OCI-LY7 (cell line): ENCODE measurements at regions not wholly inside any gene's neighbourhood (a gene's known extent, or its start where the extent isn't known, plus 50 kb on each side); places are given as distances from the start of the nearest gene placed in this dataset.

Experiments
- EZH2phosphoT487 ChIP-seq: fragments of 200-600 bp; sonication (generic); IDR thresholded peaks from 2 replicates; pipeline ENCODE4 v1.6.1; 2018; ENCODE audit warnings: low read depth, borderline replicate concordance, mild to moderate bottlenecking, mixed run types, antibody characterized with exemption, low read length, moderate library complexity, mixed read lengths
- TF ChIP-seq, protein P1 (sequence below): fragments of 200-600 bp; sonication (generic); conservative IDR thresholded peaks from 2 replicates; pipeline ENCODE4 v1.5.1; 2014; ENCODE audit warnings: mild to moderate bottlenecking, antibody characterized with exemption, low read length, moderate library complexity, mixed read lengths

DNA sequence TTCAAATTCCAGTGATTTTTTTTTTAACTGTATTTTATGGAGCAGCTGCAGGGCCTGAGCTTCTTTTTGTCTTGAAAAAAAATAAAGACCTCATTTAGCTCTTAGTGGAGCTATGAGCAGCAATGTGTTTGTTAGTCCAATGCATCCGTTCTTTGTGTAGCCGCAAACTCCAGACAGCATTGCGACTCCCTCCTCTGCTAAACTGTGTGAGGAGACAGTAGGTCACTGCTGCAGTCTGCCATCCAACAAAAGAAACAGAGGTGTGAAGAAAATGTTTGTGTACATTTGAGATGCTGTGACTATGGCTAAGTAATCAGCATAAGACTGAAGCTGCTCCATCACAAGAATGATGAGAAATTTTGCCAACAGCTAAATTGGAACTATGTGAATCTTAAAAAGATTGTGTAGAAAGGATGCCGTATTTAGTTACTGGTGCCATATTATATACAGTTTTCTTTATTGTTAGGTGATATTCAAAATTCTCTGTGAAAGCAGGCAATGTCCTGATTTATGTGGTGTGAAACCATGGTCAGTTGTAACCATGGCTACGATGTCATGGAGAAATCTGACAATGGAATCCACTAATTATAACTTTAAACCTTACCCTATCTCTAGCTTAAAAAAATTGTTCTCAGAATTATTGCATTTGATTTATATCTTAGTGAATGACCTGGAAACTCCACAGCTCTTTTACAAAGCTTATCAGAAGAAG, 428.8 kb upstream of the EPHA7 start:
- TF ChIP-seq, protein P1, sequence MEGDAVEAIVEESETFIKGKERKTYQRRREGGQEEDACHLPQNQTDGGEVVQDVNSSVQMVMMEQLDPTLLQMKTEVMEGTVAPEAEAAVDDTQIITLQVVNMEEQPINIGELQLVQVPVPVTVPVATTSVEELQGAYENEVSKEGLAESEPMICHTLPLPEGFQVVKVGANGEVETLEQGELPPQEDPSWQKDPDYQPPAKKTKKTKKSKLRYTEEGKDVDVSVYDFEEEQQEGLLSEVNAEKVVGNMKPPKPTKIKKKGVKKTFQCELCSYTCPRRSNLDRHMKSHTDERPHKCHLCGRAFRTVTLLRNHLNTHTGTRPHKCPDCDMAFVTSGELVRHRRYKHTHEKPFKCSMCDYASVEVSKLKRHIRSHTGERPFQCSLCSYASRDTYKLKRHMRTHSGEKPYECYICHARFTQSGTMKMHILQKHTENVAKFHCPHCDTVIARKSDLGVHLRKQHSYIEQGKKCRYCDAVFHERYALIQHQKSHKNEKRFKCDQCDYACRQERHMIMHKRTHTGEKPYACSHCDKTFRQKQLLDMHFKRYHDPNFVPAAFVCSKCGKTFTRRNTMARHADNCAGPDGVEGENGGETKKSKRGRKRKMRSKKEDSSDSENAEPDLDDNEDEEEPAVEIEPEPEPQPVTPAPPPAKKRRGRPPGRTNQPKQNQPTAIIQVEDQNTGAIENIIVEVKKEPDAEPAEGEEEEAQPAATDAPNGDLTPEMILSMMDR = no peak
- TF ChIP-seq EZH2phosphoT487 = no peak
